ENCODE measurements at regions not wholly inside any gene's neighbourhood (a gene's known extent, or its start where the extent isn't known, plus 50 kb on each side); places are given as distances from the start of the nearest gene placed in this dataset.

- Histone ChIP-seq H3K4me3 (ENCODE audit: insufficient read depth, low read length) (no peak overlapping the region), H3K9me3 (ENCODE audit: low read depth, low read length) (no peaks in the 10 kb centered on the region), H3K79me2 (ENCODE audit: insufficient read depth, low read length) (no peaks in the 10 kb centered on the region), H3K4me2 (ENCODE audit: insufficient read depth, low read length) (no peak overlapping the region), H3K27me3 (ENCODE audit: insufficient read depth, low read length) (no peaks in the 10 kb centered on the region), H4K20me1 (ENCODE audit: insufficient read depth, low read length) (no peaks in the 10 kb centered on the region), H3K36me3 (ENCODE audit: insufficient read depth, low read length) (no peaks in the 10 kb centered on the region), H3K4me1 (ENCODE audit: insufficient read depth, low read length) (no peaks in the 10 kb centered on the region), H3K27ac (ENCODE audit: low read depth, low read length) (no peak overlapping the region), H2AFZ (ENCODE audit: low read length) (no peak overlapping the region)
- DNase-seq (ENCODE audit: insufficient read length, low spot score, missing footprints) = no peak
- TF ChIP-seq CTCF (IDR thresholded peaks at IDR 0.05; ENCODE audit: extremely low read depth, low read depth, low read length) = no peak
Observed at GRCh38 chr12:70068743-70069142, 174.5 kb upstream of the CNOT2 start.

GRCh38 chr12:70069221-70070105 is 173.8 kb upstream of the CNOT2 start:
- H3K27me3 ChIP-seq (ENCODE audit: insufficient read depth, low read length) = no peaks in the 10 kb centered on the region
- H2AFZ ChIP-seq (ENCODE audit: low read length) = no peak overlapping the region
- H4K20me1 ChIP-seq (ENCODE audit: insufficient read depth, low read length) = no peaks in the 10 kb centered on the region
- no peak overlapping the region for H3K4me2 ChIP-seq (ENCODE audit: insufficient read depth, low read length)
- H3K79me2 ChIP-seq (ENCODE audit: insufficient read depth, low read length) = no peaks in the 10 kb centered on the region
- H3K27ac ChIP-seq (ENCODE audit: low read depth, low read length) = no peak overlapping the region
- DNase-seq (ENCODE audit: insufficient read length, low spot score, missing footprints) = no peak
- H3K36me3 ChIP-seq (ENCODE audit: insufficient read depth, low read length) = no peaks in the 10 kb centered on the region
- no peak for TF ChIP-seq CTCF (IDR thresholded peaks at IDR 0.05; ENCODE audit: extremely low read depth, low read depth, low read length)
- no peaks in the 10 kb centered on the region for H3K9me3 ChIP-seq (ENCODE audit: low read depth, low read length)
- no peaks in the 10 kb centered on the region for H3K4me1 ChIP-seq (ENCODE audit: insufficient read depth, low read length)
- H3K4me3 ChIP-seq (ENCODE audit: insufficient read depth, low read length) = no peak overlapping the region

- no peak for DNase-seq (ENCODE audit: insufficient read length, low spot score, missing footprints)
- no peaks in the 10 kb centered on the region for H4K20me1 ChIP-seq (ENCODE audit: insufficient read depth, low read length)
- H3K4me2 ChIP-seq (ENCODE audit: insufficient read depth, low read length) = no peak overlapping the region
- H3K27ac ChIP-seq (ENCODE audit: low read depth, low read length) = no peak overlapping the region
- H3K9me3 ChIP-seq (ENCODE audit: low read depth, low read length) = no peaks in the 10 kb centered on the region
- no peaks in the 10 kb centered on the region for H3K4me1 ChIP-seq (ENCODE audit: insufficient read depth, low read length)
- no peaks in the 10 kb centered on the region for H3K79me2 ChIP-seq (ENCODE audit: insufficient read depth, low read length)
- H3K4me3 ChIP-seq (ENCODE audit: insufficient read depth, low read length) = no peak overlapping the region
- no peaks in the 10 kb centered on the region for H3K27me3 ChIP-seq (ENCODE audit: insufficient read depth, low read length)
- H2AFZ ChIP-seq (ENCODE audit: low read length) = no peak overlapping the region
- no peaks in the 10 kb centered on the region for H3K36me3 ChIP-seq (ENCODE audit: insufficient read depth, low read length)
- no peak for TF ChIP-seq CTCF (IDR thresholded peaks at IDR 0.05; ENCODE audit: extremely low read depth, low read depth, low read length)
Observed at GRCh38 chr12:70070494-70071007, 172.7 kb upstream of the CNOT2 start.

- Histone ChIP-seq H3K27ac (ENCODE audit: low read depth, low read length) (no peak overlapping the region), H3K9me3 (ENCODE audit: low read depth, low read length) (no peaks in the 10 kb centered on the region), H3K27me3 (ENCODE audit: insufficient read depth, low read length) (no peaks in the 10 kb centered on the region), H3K36me3 (ENCODE audit: insufficient read depth, low read length) (no peaks in the 10 kb centered on the region), H3K79me2 (ENCODE audit: insufficient read depth, low read length) (no peaks in the 10 kb centered on the region), H3K4me1 (ENCODE audit: insufficient read depth, low read length) (no peaks in the 10 kb centered on the region), H2AFZ (ENCODE audit: low read length) (no peak overlapping the region), H3K4me3 (ENCODE audit: insufficient read depth, low read length) (no peak overlapping the region), H3K4me2 (ENCODE audit: insufficient read depth, low read length) (no peak overlapping the region), H4K20me1 (ENCODE audit: insufficient read depth, low read length) (no peaks in the 10 kb centered on the region)
- TF ChIP-seq CTCF (IDR thresholded peaks at IDR 0.05; ENCODE audit: extremely low read depth, low read depth, low read length) = no peak
- DNase-seq (ENCODE audit: insufficient read length, low spot score, missing footprints) = no peak
Observed at GRCh38 chr12:70074510-70074909, 168.7 kb upstream of the CNOT2 start.
